Fibroblast of skin of abdomen (primary cell): ENCODE measurements at regions not wholly inside any gene's neighbourhood (a gene's known extent, or its start where the extent isn't known, plus 50 kb on each side); places are given as distances from the start of the nearest gene placed in this dataset.
A peak's percentile ranks its signal among the peaks of the same experiment; 100 is the strongest.
"Not testable (repeated sequence)": the region's sequence is repeated elsewhere in the genome, so short reads cannot be mapped to it uniquely, and the experiment has no call there.

ENCODE experiments used
- DNase-seq: peaks from one replicate; pipeline ENCODE4 v3.0.0-alpha.2; 2013

DNA sequence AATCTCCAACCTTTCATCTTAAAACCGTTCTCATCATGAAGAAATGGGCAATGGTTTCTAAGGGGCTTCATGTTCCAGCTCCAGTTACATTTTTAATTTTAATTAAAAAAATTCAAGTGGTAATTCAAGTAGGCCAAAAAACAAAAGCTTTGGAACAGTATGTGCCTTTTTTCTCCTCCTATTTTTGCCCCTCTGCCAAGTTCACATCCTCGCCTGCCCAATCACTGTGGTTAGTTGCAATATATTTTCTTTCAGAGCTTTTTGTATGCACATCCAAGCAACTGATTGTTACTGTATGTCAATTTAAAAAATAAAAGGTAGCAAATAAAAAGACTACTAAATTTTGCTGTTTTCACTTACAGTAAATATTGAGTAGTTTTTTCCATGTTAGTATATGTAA, 99.8 kb upstream of the B3GAT2 start:
- no peak for DNase-seq

DNA sequence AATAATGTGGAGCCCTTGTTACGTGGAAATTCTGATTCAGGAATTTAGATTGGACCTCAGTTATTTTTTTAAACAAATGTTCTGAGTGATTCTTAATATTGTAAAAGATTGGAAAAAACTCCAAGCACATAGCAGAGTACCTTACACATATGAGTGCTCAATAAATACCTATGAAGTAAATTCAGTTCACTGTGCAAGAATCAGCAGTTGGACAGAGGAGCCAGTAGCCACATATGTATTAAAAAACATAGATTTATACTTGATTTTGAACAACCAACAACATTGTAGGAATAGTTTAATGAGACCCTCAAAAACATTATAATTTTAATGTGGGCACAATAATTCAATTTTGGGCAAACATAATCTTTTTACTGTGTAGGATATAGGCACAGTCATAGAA, 109.3 kb upstream of the B3GAT2 start:
- no peak for DNase-seq

- DNase-seq: no peak
Observed at GRCh38 chr6:71067816-71068215, 111.0 kb upstream of the B3GAT2 start.

DNA sequence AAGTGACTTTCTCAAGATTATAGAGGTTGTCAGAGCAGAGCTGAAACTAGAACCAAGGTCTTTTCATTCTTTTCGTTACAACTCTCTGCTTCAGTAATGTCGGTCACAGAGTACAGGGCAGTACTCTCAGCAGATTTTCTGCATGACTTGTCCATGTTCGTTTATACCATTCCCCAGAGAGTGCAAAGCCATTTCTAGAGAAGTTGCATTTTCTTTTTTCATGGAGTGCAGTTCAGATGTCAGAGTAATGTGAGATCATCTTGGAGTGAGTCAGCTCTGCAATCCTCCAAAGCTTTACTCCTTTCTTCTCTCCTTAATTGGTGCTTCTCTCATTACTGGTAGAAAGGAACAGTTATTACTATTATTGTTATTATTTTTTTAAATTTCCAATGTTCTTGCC, 115.6 kb upstream of the B3GAT2 start:
- DNase-seq: no peak

GRCh38 chr6:71077655-71078054, 120.8 kb upstream of the B3GAT2 start:
- DNase-seq: no peak

- peak; percentile 36 for DNase-seq
Observed at GRCh38 chr6:71079677-71080076, 122.8 kb upstream of the B3GAT2 start.

DNA sequence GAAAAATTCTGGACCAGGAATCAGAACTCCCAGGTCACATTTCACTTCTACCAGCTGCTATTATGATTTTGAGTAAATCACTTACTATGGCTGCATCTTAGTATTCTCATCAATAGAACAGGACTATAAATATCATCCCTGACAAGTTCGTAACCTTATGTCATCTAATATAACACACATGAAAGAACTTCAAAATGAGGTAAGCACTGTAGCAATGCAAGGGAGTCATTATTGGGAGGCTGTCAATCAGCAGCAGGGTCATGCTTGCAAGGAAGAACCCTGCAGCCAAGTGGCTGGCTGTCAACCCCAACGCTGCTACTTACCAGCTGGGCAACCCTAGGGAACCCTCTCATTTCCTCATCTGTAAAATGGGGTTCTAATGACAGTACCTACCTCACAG, 123.3 kb upstream of the B3GAT2 start:
- no peak for DNase-seq

DNA sequence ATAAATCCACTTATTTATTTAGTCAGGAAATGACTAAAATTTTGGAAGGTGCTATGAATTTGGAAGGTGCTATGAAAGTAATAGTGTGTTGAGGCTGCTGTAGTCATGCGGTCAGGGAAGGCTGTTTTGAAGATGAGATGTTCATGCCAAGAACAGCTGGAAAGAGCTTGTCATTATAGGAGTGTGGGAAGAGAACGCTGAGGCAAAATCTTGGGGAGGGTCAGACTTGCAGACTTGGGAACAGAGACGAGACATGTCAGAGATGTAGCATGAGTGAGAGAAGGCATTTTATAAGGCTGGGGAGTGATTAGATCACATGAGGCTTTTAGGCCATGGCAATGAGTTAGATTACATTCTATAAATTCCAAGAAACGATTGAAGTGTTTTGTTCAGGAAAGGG, 124.0 kb upstream of the B3GAT2 start:
- DNase-seq: peak; percentile 40

GRCh38 chr6:71082033-71082650, 125.3 kb upstream of the B3GAT2 start:
- peak; percentile 44 for DNase-seq

GRCh38 chr6:71083308-71083820, 126.5 kb upstream of the B3GAT2 start:
- DNase-seq: no peak

- no peak for DNase-seq
Observed at GRCh38 chr6:71088166-71088565, 131.3 kb upstream of the B3GAT2 start.

GRCh38 chr6:71090217-71090616, 133.4 kb upstream of the B3GAT2 start:
- no peak for DNase-seq

DNA sequence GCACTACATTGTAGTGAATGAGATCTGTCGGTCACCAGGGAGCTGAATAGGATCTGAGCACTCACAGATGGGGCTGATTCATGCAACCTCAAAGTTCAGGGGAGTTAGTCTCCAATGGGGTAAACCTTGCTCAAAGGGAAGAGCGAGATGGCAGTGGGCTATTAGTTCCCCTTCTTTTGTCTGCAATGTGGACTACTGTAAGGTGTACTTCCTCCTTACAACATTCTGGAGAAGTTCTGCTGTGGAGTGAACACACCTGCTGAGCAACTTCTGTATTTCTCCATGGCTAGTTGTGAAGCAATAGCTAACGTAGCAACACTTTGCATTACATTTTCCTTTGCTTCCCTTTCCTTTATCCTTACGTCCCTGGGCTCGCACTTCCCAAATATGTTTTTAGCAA, 134.3 kb upstream of the B3GAT2 start:
- DNase-seq: no peak

- no peak for DNase-seq
Observed at GRCh38 chr6:71091956-71092355, 135.1 kb upstream of the B3GAT2 start.

- not testable (repeated sequence) for DNase-seq
Observed at GRCh38 chr6:71097264-71097663, 140.4 kb upstream of the B3GAT2 start.

GRCh38 chr6:71099649-71100048, 142.8 kb upstream of the B3GAT2 start:
- DNase-seq: no peak

DNA sequence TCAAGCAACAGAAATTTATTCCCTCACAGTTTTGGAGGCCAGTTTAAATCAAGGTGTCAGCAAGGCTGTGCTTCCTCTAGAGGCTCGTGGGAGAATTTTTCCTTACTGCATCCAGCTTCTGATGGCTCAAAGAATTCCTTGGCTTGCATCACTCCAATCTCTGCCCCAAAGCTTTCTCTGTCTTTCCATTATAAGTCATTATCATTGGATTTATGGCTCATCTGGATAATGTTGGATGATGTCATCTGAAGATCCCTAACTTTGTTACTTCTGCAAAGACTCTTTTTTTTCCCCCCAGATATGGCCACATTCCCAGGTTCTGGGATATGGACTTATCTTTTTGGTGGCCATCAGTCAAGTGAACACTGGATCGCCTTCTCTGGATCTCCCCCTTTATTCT, 146.3 kb upstream of the B3GAT2 start:
- no peak for DNase-seq

DNA sequence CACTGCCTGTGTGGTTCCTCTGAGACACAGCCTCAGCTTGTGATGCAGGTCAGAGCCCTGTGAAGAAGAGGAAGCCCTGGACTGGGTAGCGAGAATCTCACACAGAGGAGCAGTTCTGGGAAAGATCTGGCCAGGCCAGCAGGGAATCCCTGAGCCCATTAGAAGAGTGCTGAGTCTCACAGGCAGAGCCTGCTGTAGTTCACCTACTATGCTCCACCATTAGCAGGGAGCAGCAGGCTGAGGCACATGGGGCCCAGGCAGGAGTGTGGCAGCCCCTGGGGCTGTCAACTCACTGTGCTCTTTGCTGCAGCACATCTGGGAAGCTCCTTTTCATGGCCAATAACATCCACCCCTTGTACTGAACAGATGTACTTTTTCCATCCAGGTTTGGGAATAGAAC, 146.8 kb upstream of the B3GAT2 start:
- DNase-seq: no peak

GRCh38 chr6:71106276-71106675, 149.4 kb upstream of the B3GAT2 start:
- no peak for DNase-seq

GRCh38 chr6:71107911-71108420, 151.1 kb upstream of the B3GAT2 start:
- peak; percentile 57 for DNase-seq

- DNase-seq: no peak
Observed at GRCh38 chr6:71114544-71114943, 157.7 kb upstream of the B3GAT2 start.

DNA sequence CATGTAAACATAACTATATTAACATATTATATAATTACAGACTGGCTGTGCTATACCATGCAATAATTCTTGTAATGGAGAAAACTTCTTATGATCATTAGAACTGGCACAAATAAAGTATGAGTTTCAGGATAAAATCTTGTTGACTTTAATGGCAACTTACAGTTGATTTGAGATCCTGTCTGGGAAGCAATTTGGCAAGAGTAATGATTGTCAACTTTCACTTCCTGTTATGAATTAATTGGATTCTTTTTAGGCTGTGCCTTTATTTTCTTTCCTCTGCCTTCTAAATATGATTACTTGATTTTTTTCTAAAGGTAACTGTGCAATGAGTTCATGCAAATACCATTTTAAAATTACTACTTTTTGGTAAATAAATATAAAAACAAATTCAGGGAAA, 158.1 kb upstream of the B3GAT2 start:
- DNase-seq: no peak

DNA sequence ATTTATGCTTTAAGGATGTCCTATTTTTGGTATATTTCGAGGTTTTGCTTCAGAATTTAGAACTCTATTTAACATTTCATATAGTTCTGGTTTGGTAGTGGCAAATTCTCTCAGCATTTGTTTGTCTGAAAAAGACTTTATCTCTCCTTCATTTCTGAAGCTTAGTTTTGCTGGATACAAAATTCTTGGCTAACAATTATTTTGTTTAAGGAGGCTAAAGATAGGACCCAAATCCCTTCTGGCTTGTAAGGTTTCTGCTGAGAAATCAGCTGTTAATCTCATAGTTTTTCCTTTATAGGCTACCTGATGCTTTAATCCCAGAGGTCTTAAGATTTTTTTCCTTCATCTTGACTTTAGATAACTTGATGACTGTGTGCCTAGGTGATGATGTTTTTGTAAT, 162.7 kb upstream of the B3GAT2 start:
- DNase-seq: no peak

- no peak for DNase-seq
Observed at GRCh38 chr6:71123051-71123450, 165.6 kb upstream of the OGFRL1 start.

DNA sequence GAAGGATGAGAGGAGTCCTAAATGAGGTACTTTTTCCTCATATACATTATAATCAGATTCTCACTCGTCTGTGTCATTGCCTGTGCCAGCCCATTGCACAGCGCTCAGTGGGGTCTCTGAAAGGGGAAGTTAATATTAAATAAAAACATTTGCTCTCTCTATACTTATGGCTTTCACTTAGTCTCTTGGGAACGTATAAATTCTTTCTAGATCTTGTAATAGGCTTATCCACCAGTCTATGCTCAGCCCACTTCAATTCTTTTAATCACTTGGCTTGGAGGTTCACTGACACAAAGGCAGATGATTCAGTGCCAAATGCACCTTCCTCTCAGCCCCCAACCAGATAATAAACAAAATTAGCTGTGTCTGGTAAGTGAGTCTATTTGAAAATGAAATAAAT, 164.3 kb upstream of the OGFRL1 start:
- no peak for DNase-seq
